CD14-positive monocyte (primary cell): ENCODE measurements at regions not wholly inside any gene's neighbourhood (a gene's known extent, or its start where the extent isn't known, plus 50 kb on each side); places are given as distances from the start of the nearest gene placed in this dataset.

Experiments used
- DNase-seq, 3 donors: peaks; one replicate each; pipeline ENCODE4 v3.0.0-alpha.2; 2011 to 2022
- H2AFZ ChIP-seq: 2 replicates; pipeline ENCODE4 v1.6.0; 2012; ENCODE audit warnings: mild to moderate bottlenecking, low read depth, low read length, inconsistent platforms; ENCODE audit not compliant: insufficient read depth, poor library complexity, severe bottlenecking
- H3K27ac ChIP-seq, 2 donors: 1 replicate in 1 of 2; 2 replicates in 1 of 2; pipeline ENCODE4 v1.5.1; 2012 to 2013; ENCODE audit warnings: low read length in 2 of 2, control low read depth in 1 of 2, inconsistent platforms in 1 of 2, low read depth in 1 of 2, mild to moderate bottlenecking in 1 of 2
- H3K27me3 ChIP-seq, 2 donors: one replicate each; pipeline versions ENCODE4 v1.6.0 to v1.6.1; 2011 to 2013; ENCODE audit warnings: low read length in 2 of 2; ENCODE audit not compliant: control insufficient read depth in 2 of 2, insufficient read depth in 2 of 2
- H3K36me3 ChIP-seq, 2 donors: replicated peaks in 1 of 2; 1 replicate in 1 of 2; 2 replicates in 1 of 2; pipeline versions ENCODE4 v1.5.1 to v1.6.1; 2012 to 2013; ENCODE audit warnings: low read length in 2 of 2, control low read depth in 1 of 2, inconsistent platforms in 1 of 2, mild to moderate bottlenecking in 1 of 2; ENCODE audit not compliant: insufficient read depth in 2 of 2, control insufficient read depth in 1 of 2
- H3K4me1 ChIP-seq, 2 donors: 1 replicate in 1 of 2; 2 replicates in 1 of 2; pipeline versions ENCODE4 v1.5.1 to v1.6.1; 2012 to 2013; ENCODE audit warnings: low read length in 2 of 2, control low read depth in 1 of 2, inconsistent platforms in 1 of 2, mild to moderate bottlenecking in 1 of 2, moderate library complexity in 1 of 2; ENCODE audit not compliant: insufficient read depth in 2 of 2, control insufficient read depth in 1 of 2
- H3K4me2 ChIP-seq: replicated peaks from 2 replicates; pipeline ENCODE3; 2012; ENCODE audit warnings: low read length, moderate library complexity, mild to moderate bottlenecking; ENCODE audit not compliant: poor library complexity, severe bottlenecking; ENCODE audit errors: extremely low read depth
- H3K4me3 ChIP-seq, 3 experiments: fragments of 200-600 bp in 1 of 3; sonication (generic) in 1 of 3; replicated peaks in 1 of 3; 1 replicate in 2 of 3; 2 replicates in 1 of 3; pipeline ENCODE4 v1.5.1; 2011 to 2013; ENCODE audit warnings: low read length in 3 of 3, mild to moderate bottlenecking in 3 of 3, control low read depth in 2 of 3, low read depth in 2 of 3, inconsistent platforms in 1 of 3, moderate library complexity in 1 of 3
- H3K79me2 ChIP-seq: 2 replicates; pipeline ENCODE4 v1.6.0; 2012; ENCODE audit warnings: mild to moderate bottlenecking, control low read depth, inconsistent platforms, low read length, moderate library complexity; ENCODE audit not compliant: insufficient read depth
- H3K9ac ChIP-seq: 2 replicates; pipeline ENCODE4 v1.6.0; 2017; ENCODE audit warnings: low read length, mild to moderate bottlenecking; ENCODE audit not compliant: insufficient read depth, poor library complexity, severe bottlenecking
- H3K9me3 ChIP-seq, 2 donors: replicated peaks in 1 of 2; 1 replicate in 1 of 2; 2 replicates in 1 of 2; pipeline versions ENCODE4 v1.5.1 to v1.6.1; 2012 to 2013; ENCODE audit warnings: low read length in 2 of 2, control low read depth in 1 of 2; ENCODE audit not compliant: control insufficient read depth in 1 of 2, insufficient read depth in 1 of 2
- H4K20me1 ChIP-seq: 2 replicates; pipeline ENCODE4 v1.6.0; 2012; ENCODE audit warnings: mild to moderate bottlenecking, low read length, control low read depth, moderate library complexity; ENCODE audit not compliant: insufficient read depth
- H3K27ac Mint-ChIP-seq, 7 donors: one replicate each; pipeline ENCODE4 v1.8.0; 2020; ENCODE audit warnings: mild to moderate bottlenecking in 7 of 7, mixed read lengths in 7 of 7, moderate library complexity in 6 of 7, inconsistent platforms in 2 of 7
- H3K27me3 Mint-ChIP-seq, 3 donors: one replicate each; pipeline ENCODE4 v1.8.0; 2021 to 2022; ENCODE audit warnings: low read depth in 3 of 3, mild to moderate bottlenecking in 3 of 3, mixed read lengths in 3 of 3, moderate library complexity in 3 of 3, inconsistent platforms in 1 of 3
- H3K36me3 Mint-ChIP-seq, 2 donors: one replicate each; pipeline ENCODE4 v1.8.0; 2020; ENCODE audit warnings: mixed read lengths in 2 of 2, inconsistent platforms in 1 of 2, mild to moderate bottlenecking in 1 of 2
- H3K4me1 Mint-ChIP-seq: one replicate; pipeline ENCODE4 v1.8.0; 2020; ENCODE audit warnings: mild to moderate bottlenecking, mixed read lengths
- H3K4me3 Mint-ChIP-seq, 2 donors: one replicate each; pipeline ENCODE4 v1.8.0; 2020; ENCODE audit warnings: mild to moderate bottlenecking in 2 of 2, mixed read lengths in 2 of 2, moderate library complexity in 1 of 2
- H3K9me3 Mint-ChIP-seq, 7 donors: one replicate each; pipeline ENCODE4 v1.8.0; 2020 to 2022; ENCODE audit warnings: mixed read lengths in 7 of 7, mild to moderate bottlenecking in 6 of 7, moderate library complexity in 6 of 7, inconsistent platforms in 2 of 7
- CTCF ChIP-seq: fragments of 200-600 bp; IDR thresholded peaks from one replicate; pipeline ENCODE4 v1.8.0; 2022; ENCODE audit warnings: antibody characterized with exemption, mild to moderate bottlenecking
- WGBS: methylation state at CpG from one replicate; pipeline ENCODE4 v1.1.5; 2013; ENCODE audit warnings: missing lambda C conversion rate; ENCODE audit not compliant: insufficient coverage; 5-methylcytosine and 5-hydroxymethylcytosine counted together
- intact Hi-C, 2 donors: fragments of 100-400 bp; cut with micrococcal nuclease; formaldehyde crosslinking; loops; one replicate each; pipeline versions ENCODE4 v1.15.0 to v1.15.1; 2023

DNA sequence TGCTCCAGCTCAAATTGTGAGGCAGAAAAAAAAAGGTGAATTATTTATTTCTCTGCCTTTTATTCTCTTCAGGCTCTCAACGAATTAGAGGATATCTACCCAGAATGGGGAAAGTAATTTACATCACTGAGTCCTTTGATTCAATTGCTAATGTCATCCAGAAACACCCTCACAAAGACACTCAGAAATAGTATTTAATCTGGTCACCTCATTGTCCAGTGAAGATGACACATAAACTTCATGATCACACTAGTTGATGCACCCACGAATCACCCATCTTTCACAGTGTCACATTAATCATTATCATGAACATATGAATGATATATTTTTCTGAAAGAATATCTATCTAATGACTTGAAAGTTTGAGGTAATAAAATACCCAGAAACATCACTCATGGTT, 868.5 kb downstream of the BRINP3 start:
- H3K4me3 Mint-ChIP-seq, result no peak overlapping the region
- intact Hi-C loops, result no loop called here

GRCh38 chr1:189616893-189617292, 860.8 kb downstream of the BRINP3 start:
- Histone ChIP-seq H3K4me1 (no peaks in the 10 kb centered on the region), H3K36me3 (no peaks in the 10 kb centered on the region), H3K4me2 (no peak overlapping the region), H2AFZ (no peak overlapping the region), H3K27ac (no peak overlapping the region), H3K9me3 (no peaks in the 10 kb centered on the region), H4K20me1 (no peaks in the 10 kb centered on the region), H3K9ac (no peak overlapping the region), H3K27me3 (no peaks in the 10 kb centered on the region), H3K79me2 (no peaks in the 10 kb centered on the region), H3K4me3 (no peak overlapping the region)
- H3K9me3 Mint-ChIP-seq, result peaks cover 0 to 4% (median 0%) of the 10 kb centered on the region in 7 donors
- peaks cover 0 to 1% (median 0%) of the 10 kb centered on the region in 3 donors for H3K27me3 Mint-ChIP-seq
- intact Hi-C loops, result no loop called here
- TF ChIP-seq CTCF, result no peak
- H3K36me3 Mint-ChIP-seq, result no peaks in the 10 kb centered on the region
- H3K27ac Mint-ChIP-seq, result no peak overlapping the region
- H3K4me1 Mint-ChIP-seq, result no peaks in the 10 kb centered on the region
- no peak for DNase-seq
- H3K4me3 Mint-ChIP-seq, result no peak overlapping the region
- no CpG with 5 or more reads among the region's 5 CpGs for WGBS

More for the DNA sequence above, 868.5 kb downstream of the BRINP3 start:
- Histone ChIP-seq H3K79me2 (no peaks in the 10 kb centered on the region), H3K4me3 (no peak overlapping the region), H2AFZ (no peak overlapping the region), H3K4me1 (no peaks in the 10 kb centered on the region), H4K20me1 (no peaks in the 10 kb centered on the region), H3K4me2 (no peak overlapping the region), H3K9me3 (no peaks in the 10 kb centered on the region), H3K27me3 (no peaks in the 10 kb centered on the region), H3K9ac (no peak overlapping the region), H3K36me3 (no peaks in the 10 kb centered on the region), H3K27ac (no peak overlapping the region)
- TF ChIP-seq CTCF, result no peak
- Mint-ChIP-seq H3K27ac (no peak overlapping the region), H3K9me3 (no peaks in the 10 kb centered on the region), H3K4me1 (no peaks in the 10 kb centered on the region), H3K36me3 (no peaks in the 10 kb centered on the region), H3K27me3 (no peaks in the 10 kb centered on the region)
- DNase-seq, result no peak
- WGBS, result no CpG with 5 or more reads among the region's 2 CpGs
